GM23338 (cell line): ENCODE measurements at regions not wholly inside any gene's neighbourhood (a gene's known extent, or its start where the extent isn't known, plus 50 kb on each side); places are given as distances from the start of the nearest gene placed in this dataset.

Source experiments
- CREB1 ChIP-seq: fragments of 250-450 bp; sonication (Bioruptor Pico); IDR thresholded peaks from 2 replicates; pipeline ENCODE4 v1.5.0; 2020; ENCODE audit warnings: low read depth, mild to moderate bottlenecking, moderate library complexity
- CTCF ChIP-seq, 2 experiments: fragments of 200-600 bp in 1 of 2; sonication (generic) in 1 of 2; conservative IDR thresholded peaks; 2 replicates each; pipeline versions ENCODE4 v1.5.1 to v1.6.1; 2016 to 2017; ENCODE audit warnings: antibody characterized with exemption in 2 of 2, low read depth in 2 of 2, mild to moderate bottlenecking in 2 of 2, moderate library complexity in 1 of 2
- EZH2 ChIP-seq: fragments of 200-600 bp; sonication (generic); IDR thresholded peaks from one replicate; pipeline ENCODE4 v1.8.0; 2017; ENCODE audit warnings: antibody characterized with exemption, mild to moderate bottlenecking, low read depth; ENCODE audit not compliant: unreplicated experiment
- EZH2phosphoT487 ChIP-seq: fragments of 200-600 bp; sonication (generic); IDR thresholded peaks from one replicate; pipeline ENCODE4 v1.8.1; 2018; ENCODE audit warnings: antibody characterized with exemption; ENCODE audit not compliant: unreplicated experiment
- JUNB ChIP-seq: IDR thresholded peaks from one replicate; pipeline ENCODE4 v1.6.1; 2016; ENCODE audit warnings: antibody characterized with exemption; ENCODE audit not compliant: unreplicated experiment
- POLR2AphosphoS5 ChIP-seq: IDR thresholded peaks from 2 replicates; pipeline ENCODE4 v1.6.1; 2016; ENCODE audit warnings: antibody characterized with exemption, low read depth
- REST ChIP-seq: IDR thresholded peaks from one replicate; pipeline ENCODE4 v1.6.1; 2018; ENCODE audit warnings: antibody characterized with exemption; ENCODE audit not compliant: unreplicated experiment
- STAT1 ChIP-seq: IDR thresholded peaks from one replicate; pipeline ENCODE4 v1.6.1; 2016; ENCODE audit warnings: antibody characterized with exemption; ENCODE audit not compliant: unreplicated experiment

DNA sequence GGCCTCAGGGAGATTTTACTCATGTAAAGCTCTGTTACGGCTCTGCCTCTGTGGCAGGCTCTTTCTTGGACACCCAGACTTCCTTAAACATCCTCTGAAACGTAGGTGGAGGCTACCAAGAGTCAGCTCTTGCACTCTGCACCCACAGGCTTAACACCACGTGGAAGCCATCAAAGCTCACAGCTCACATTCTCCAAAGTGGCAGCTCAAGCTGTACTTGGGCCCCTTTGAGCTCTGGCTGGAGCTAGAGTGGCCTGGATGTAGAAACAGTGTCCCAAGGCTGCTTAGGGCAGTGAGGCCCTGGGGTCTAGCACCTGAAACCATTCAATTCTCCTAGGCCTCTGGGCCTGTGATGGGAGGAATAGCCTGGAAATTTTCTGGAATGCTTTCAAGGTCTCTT is 155.3 kb upstream of the CDKN3 start:
- TF ChIP-seq CTCF (conservative IDR thresholded peaks at IDR 0.05; ENCODE audit: low read depth in 2 of 2) (no peak), EZH2phosphoT487 (no peak), JUNB (no peak), REST (no peak), EZH2 (no peak), POLR2AphosphoS5 (no peak), CREB1 (CRISPR knock-in tag) (no peak), STAT1 (no peak)
